DMS53 (cell line): ENCODE measurements at regions not wholly inside any gene's neighbourhood (a gene's known extent, or its start where the extent isn't known, plus 50 kb on each side); places are given as distances from the start of the nearest gene placed in this dataset.
A peak's percentile ranks its signal among the peaks of the same experiment; 100 is the strongest.
"Not testable (repeated sequence)": the region's sequence is repeated elsewhere in the genome, so short reads cannot be mapped to it uniquely, and the experiment has no call there.

Source experiments
- DNase-seq: peaks from one replicate; lab custom pipeline; 2025; lab: John Stamatoyannopoulos, UW

GRCh38 chr4:138507522-138507921 is 265.4 kb upstream of the SLC7A11 start:
- DNase-seq = no peak

DNA sequence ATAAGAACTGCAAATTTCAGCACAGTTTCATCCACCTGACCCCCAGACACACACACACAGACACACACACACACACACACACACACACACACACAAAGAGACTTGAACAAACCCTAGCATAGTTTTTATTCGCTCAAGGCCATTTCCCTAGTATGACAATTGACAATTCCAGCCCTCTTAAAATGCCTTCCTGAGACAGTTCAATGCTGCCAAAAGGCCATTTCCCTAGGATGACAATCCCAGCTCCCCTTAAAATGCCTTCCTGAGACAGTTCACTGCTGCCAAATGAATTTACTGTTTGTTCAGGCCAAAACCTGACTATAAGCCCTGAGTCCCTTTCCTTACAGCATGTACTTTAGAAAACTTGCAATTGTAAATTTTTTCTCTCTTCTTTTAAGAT is 259.5 kb upstream of the SLC7A11 start:
- DNase-seq = no peak

- DNase-seq = peak; percentile 58
Observed at GRCh38 chr4:138500869-138501268, 258.7 kb upstream of the SLC7A11 start.

DNA sequence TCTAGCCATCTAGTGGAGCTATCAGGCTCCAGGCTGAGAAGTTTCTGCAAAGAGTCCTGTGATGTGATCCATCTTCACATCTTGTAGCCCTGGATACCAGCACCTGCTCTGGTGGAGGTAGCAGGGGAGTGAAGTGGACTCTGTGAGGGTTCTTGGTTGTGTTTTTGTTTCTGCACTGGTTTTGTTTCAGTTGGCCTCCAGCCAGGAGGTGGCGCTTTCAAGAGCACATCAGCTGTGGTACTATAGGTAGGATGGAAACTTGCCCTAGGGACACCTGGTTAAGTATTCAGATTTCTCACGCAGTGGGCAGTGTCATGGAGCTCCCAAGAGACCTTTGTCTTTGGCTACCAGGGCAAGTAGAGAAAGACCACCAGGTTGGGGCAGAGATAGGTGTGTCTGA is 257.5 kb upstream of the SLC7A11 start:
- DNase-seq = peak; percentile 52

DNA sequence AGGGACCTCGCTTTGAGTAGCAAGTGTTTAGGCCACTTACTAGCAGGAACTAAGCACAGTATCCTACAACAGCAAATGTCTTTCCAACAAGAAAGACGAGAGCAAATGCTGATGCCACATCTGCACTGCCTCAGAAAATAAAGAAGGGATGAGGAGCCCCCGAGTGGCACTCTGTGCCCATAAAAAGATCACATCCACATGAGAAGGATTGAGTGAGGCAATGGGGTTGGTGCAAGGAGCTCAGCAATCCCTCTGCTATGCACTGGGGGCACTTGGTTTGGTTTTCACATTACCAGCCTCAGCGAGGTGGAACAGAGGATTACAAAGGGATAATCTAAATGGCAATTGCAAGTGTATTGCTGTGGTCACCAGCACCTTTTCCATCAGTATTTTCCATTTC is 252.8 kb upstream of the SLC7A11 start:
- DNase-seq = peak; percentile 71

- DNase-seq = no peak
Observed at GRCh38 chr4:138494116-138494515, 252.0 kb upstream of the SLC7A11 start.

- DNase-seq = no peak
Observed at GRCh38 chr4:138492176-138492575, 250.0 kb upstream of the SLC7A11 start.

GRCh38 chr4:138488533-138488932 is 246.4 kb upstream of the SLC7A11 start:
- no peak for DNase-seq

- peak; percentile 31 for DNase-seq
Observed at GRCh38 chr4:138487670-138488069, 245.5 kb upstream of the SLC7A11 start.

DNA sequence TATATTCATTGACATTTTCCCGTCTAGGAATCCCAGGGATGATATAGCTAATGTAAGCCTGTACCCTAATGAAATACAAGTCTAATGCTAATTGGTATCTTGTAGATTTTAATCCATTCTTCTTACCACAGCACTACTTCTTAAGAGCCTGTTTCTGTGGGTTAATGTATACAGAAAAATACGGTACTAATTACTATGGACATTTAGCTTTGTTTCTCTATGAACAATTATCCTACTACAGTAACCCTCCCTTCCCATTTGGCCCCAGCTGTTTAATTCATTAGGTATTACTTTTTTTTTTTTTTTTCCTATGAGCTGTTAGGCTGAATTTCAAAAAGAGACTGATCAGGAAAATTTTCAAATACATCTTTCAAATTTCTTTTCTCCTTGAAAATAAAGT is 245.1 kb upstream of the SLC7A11 start:
- no peak for DNase-seq

DNA sequence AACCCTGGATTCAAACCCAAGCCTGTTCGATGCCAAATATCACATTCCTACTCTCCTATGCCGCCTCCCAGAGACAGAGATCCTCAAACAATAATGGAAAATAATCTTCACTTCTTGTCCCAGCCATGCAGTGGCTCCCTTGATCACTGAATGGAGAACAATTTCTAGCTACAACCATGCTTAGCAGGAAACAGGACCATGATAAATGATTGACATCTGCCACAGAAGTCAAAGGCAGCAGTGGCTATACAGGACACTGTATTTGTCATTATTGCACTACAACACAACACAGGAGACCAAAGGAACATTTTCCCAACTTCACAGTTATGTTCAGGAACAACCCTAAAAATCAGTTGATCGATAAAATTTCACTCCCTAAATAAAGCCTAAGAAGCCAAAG is 243.3 kb upstream of the SLC7A11 start:
- DNase-seq = no peak

GRCh38 chr4:138475116-138475515 is 233.0 kb upstream of the SLC7A11 start:
- no peak for DNase-seq

DNA sequence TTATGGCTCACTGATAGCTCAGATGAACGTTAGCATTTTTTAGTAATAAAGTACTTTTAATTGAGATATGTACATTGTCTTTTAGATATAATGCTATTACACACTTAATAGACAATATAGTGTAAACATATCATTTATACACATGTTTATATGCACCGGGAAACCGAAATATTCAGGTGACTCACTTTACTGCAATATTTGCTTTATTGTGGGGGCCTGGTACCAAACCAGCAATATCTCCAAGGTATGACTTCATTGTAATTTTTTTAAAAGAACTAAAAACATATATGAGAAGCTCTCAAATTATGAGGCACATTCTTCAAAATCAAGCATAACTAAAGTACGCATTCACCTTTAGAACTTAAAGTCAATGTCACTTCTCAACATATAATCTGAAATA is 231.2 kb upstream of the SLC7A11 start:
- no peak for DNase-seq

DNA sequence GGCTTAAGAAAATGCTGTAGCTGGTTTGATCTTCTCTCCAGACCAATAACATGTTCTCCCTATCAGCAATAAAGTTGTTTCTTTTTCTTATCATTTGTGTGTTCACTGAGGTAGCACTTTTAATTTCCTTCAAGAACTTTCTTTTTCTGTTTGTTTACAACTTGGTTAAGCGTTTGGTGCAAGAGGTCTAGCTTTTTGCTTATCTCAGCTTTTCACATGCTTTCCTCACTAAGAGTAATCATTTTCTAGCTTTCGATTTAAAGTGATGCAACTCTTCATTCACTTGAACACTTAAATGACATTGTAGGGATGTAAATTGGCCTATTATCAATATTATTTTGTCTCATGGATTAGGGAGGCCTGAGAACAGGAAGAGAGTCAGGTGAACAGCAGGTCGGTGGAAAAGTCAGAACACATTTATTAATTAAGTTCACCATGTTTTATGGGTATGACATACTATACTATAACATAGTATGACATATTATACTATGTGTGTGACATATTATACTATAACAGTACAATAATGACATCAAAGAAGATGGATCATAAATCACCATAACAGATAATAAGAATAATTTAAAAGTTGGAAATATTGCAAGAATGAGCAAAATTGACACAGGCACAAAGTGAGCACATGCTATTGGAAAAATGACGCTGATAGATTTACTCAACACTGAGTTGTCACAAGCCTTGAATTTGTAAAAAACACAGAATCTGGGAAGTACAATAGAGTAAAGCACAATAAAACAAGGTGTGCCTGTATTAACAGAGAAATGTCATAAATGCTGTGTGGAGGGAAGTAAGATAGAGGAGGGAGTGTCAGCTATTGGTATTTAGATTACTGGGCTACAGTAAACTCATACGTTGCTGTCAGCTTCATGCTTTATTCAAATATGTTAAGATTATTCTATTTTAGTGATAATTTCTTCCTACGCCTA is 218.6 kb upstream of the SLC7A11 start:
- DNase-seq = no peak

GRCh38 chr4:138458751-138459150 is 216.6 kb upstream of the SLC7A11 start:
- no peak for DNase-seq

- DNase-seq = not testable (repeated sequence)
Observed at GRCh38 chr4:138456349-138456748, 214.2 kb upstream of the SLC7A11 start.

GRCh38 chr4:138455097-138455496 is 212.9 kb upstream of the SLC7A11 start:
- no peak for DNase-seq

DNA sequence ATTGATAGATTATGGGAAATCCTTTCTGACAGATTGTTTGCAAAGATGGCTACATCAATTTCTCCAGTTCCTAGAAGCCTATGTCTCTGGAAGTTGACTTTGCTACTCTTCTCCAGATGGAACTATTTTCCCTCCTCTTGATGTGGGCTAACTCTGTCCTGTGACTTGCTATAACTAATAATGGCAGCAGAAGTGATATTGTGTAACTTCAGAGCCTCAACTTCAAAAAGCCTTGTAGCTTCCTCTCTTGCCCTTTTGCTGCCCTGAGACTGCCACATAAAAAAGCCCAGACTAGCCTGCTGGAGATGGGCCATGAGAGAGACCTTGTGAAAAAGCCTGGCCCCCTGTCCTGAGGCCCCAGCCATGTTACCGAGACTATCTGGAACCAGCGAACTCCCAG is 210.7 kb upstream of the SLC7A11 start:
- DNase-seq = no peak

DNA sequence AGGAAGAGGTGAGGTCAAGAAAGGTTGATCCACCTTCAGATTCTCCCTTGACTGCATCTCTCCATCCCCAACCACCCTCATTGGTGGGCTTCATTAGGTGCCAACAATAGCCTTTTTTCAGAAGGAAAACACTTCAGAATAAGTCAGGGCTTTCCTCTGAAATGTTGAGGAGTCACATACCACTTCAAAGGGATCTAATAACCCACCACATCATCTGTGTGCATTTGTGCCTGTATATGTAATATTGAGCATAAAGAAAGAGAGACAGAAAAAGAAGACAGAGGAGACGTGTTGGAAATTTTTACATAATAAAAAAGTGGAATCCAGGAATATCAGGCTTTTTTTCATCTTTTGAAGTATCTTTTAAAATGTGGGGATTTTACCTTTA is 209.1 kb upstream of the SLC7A11 start:
- DNase-seq = no peak

DNA sequence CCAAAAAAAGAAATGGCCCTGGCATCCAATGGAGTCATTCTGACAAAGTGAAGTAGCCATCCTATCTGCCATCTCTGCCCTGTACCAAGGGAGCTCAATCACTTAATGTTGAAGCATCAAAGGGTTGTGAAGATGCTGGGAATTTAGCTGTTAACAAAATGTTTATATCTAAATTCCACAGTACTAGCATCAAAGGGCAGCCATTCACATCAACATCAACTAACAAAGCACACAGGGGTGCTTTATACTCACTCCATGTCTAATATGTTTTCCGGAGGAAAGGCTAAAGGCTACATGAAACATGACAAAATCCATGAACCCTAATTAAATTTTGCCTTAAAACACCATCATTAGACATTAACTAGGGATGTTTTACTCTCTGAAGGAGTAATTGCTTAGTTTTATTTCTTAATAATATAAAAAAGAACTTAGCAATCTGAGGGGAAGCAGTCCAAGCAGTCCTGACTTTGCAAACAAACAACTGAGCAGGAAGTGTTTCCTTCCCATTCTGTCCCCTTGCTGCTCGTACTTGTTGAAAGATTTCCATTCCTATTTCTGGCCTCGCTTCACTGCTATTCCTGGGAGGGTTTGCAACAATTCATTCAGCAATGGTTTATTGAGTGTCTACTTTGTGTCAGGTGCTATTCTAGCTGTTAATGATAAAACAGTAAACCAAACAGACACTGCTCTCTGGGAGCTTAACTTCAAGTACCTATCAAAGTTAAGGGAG is 208.6 kb upstream of the SLC7A11 start:
- DNase-seq = no peak

GRCh38 chr4:138449938-138450337 is 207.8 kb upstream of the SLC7A11 start:
- DNase-seq = no peak

DNA sequence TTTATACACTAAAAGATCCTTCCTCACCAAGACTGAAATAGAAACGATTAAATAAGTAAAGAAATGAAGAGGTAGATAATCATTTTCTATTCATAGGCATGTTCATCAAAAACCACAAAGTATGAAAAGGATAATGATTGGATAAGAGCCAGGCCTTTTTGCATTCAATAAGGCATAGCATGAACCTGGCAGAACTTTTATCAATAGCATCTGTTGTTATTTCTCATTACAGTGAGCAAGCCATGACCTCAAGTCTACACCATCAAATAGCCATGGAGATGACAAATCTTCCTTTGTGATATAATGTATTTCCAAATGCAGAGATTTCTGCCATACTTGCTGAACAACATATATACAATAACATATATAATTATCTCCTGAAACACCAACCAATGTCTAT is 206.0 kb upstream of the SLC7A11 start:
- DNase-seq = no peak

DNA sequence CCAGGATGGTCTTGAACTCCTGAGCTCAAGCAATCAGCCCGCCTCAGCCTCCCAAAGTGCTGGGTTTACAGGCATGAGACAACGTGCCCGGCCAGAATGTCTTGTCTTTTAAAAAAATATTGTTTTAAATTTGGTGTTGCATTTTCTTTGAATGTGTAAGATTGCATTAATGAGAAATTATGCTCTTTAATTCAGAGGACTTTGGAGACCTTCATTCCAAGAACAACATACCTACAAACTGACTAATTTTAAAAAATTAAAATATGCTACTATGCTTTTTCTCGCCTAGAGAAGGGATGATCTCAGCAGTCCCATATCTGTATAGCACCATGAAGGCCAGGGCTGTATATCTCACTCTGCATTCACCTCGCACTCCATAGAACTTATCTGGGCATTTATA is 204.3 kb upstream of the SLC7A11 start:
- DNase-seq = no peak
